G401 (cell line): ENCODE measurements at regions not wholly inside any gene's neighbourhood (a gene's known extent, or its start where the extent isn't known, plus 50 kb on each side); places are given as distances from the start of the nearest gene placed in this dataset.
"Not testable (repeated sequence)": the region's sequence is repeated elsewhere in the genome, so short reads cannot be mapped to it uniquely, and the experiment has no call there.

Source experiments
- DNase-seq: peaks from one replicate; pipeline ENCODE4 v3.0.0-alpha.2; 2015; ENCODE audit warnings: low spot score
- in situ Hi-C: cut with HindIII; loops from 2 replicates; pipeline ENCODE4 v1.10.0; 2016; ENCODE audit warnings: low sequenced_read_pairs, mixed read lengths

DNA sequence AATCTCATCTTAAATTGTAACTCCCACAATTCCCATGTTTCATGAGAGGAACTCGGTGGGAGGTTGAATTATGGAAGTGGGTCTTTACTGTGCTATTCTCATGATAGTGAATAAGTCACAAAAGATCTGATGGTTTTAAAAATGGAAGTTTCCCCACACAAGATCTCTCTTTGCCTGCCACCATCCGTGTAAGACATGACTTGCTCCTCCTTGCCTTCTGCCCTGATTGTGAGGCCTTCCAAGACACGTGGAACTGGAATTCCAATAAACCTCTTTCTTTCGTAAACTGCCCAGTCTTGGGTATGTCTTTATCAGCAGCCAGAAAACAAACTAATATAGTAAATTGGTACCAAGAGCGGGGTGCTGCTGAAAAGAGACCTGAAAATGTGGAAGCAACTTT lies 761.6 kb upstream of the RGS18 start:
- DNase-seq: no peak
- in situ Hi-C loops: no loop called here

GRCh38 chr1:191398551-191398950 lies 759.7 kb upstream of the RGS18 start:
- DNase-seq: no peak
- in situ Hi-C loops: no loop called here

DNA sequence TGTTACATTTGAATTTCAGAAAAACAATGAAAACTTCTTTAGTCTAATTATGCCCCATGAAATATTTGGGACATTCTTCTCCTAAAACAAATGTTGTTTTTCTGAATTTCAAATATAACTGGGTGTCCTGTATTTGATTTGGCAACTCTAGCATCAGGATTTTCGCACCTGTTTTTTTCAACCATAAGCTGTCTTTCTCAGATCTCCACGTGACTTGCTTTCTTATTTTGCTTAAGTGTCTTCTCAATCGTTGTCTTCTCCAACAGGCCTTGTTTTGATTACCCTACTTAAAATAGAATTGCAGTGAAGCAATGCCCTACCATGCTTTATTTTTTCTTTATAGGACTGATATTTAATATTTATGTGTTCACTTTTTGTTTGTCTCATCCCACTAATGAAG lies 752.8 kb upstream of the RGS18 start:
- DNase-seq: no peak
- in situ Hi-C loops: no loop called here

- in situ Hi-C loops: no loop called here
- no peak for DNase-seq
These were observed 743.2 kb upstream of the RGS18 start for GRCh38 chr1:191414981-191415640.

GRCh38 chr1:191419842-191420241 lies 738.4 kb upstream of the RGS18 start:
- in situ Hi-C loops: no loop called here

GRCh38 chr1:191427593-191427992 lies 730.7 kb upstream of the RGS18 start:
- no peak for DNase-seq
- in situ Hi-C loops: no loop called here

More at GRCh38 chr1:191419842-191420241, 738.4 kb upstream of the RGS18 start:
- DNase-seq: no peak

DNA sequence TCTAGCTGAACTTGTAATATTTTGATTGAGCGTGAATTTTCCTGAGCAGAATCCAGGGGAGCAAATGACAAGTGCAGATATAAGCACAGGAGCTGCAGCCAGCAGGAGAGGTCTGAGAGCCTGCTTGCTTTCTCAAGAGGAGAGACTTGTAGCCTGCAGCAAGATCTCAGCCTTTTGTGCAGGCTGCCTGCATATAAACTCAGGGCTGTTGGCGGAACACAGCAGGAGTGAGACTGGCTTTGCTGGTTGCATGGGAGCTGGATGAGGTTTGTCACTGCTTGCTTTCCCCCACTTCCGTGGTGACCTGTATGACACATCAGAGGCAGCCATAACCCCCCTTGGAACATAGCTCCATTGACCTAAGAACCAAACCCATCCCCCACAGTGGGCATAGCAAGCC lies 725.4 kb upstream of the RGS18 start:
- in situ Hi-C loops: no loop called here
- DNase-seq: no peak

GRCh38 chr1:191438979-191439378 lies 719.3 kb upstream of the RGS18 start:
- no peak for DNase-seq
- in situ Hi-C loops: no loop called here

DNA sequence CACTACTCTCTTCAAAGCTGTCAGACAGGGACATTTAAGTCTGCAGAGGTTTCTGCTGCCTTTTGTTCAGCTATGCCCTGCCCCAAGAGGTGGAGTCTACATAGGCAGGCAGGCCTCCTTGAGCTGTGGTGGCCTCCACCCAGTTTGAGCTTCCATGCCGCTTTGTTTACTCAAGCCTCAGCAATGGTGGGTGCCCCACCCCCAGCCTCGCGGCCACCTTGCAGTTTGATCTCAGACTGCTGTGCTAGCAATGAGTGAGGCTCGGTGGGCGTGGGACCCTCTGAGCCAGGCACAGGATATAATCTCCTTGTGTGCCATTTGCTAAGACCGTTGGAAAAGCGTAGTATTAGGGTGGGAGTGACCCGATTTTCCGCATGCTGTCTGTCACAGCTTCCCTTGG lies 710.0 kb upstream of the RGS18 start:
- in situ Hi-C loops: not testable (repeated sequence)

GRCh38 chr1:191452586-191452985 lies 705.7 kb upstream of the RGS18 start:
- DNase-seq: no peak

More for the DNA sequence above, 710.0 kb upstream of the RGS18 start:
- DNase-seq: not testable (repeated sequence)

DNA sequence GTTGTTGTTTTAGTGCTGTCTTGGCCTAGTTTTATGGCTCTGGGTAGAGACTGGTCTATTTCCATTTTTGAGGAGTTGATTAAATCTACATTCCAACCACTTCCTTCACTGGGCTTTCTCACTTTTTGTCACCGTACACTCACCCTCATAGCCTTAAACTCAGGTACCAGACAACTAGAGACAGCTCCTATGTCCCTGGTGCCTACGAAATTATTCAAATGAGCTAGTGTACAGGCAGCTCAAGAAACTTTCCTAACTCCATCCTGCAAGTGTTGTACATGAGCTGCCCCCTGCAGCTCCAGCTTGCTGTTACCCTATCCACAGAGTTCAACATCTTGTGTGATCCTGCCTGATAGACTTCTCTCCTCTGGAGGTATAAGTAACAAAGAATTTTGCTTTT lies 704.8 kb upstream of the RGS18 start:
- no peak for DNase-seq
- in situ Hi-C loops: no loop called here

More at GRCh38 chr1:191452586-191452985, 705.7 kb upstream of the RGS18 start:
- in situ Hi-C loops: no loop called here

DNA sequence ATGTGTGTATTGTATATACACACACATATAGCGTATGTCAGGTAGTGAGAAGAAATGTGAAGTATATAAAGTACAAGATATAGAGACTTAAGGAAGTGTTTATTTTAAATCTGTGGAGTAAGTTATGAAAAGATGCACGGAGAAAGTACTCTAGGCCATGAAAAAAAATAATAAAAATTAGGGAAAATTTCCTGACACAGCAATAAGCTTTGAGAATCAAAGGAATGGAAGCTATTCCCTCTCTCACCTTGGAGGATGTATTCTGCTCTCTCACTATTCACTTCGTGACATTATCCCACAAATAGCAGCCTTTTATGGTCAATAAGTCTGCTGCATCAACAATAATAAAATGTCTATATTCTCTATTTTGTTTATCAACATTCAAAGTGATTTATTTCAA lies 700.4 kb upstream of the RGS18 start:
- DNase-seq: no peak
- in situ Hi-C loops: no loop called here

DNA sequence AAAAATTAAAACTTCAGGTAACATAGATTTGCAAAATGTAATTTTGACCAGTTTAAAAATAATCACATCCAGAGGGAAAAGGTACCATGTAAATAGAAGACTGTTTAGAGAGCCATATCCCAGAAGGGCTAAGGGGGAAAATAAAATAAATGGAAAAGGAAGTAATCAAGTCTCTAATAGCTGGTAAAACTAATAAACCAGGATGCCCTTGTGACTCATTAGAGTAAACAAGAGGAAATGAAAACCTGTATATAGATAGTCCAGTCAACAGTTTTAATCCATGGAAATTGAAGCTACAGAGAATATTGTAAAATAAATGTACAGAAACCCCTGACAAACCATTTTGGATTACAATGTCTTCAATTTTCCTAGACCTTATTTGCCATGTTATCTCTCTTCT lies 698.0 kb upstream of the RGS18 start:
- no peak for DNase-seq
- in situ Hi-C loops: no loop called here

GRCh38 chr1:191483988-191484387 lies 674.3 kb upstream of the RGS18 start:
- no peak for DNase-seq
- in situ Hi-C loops: no loop called here

- in situ Hi-C loops: no loop called here
- no peak for DNase-seq
These were observed 668.0 kb upstream of the RGS18 start for GRCh38 chr1:191490303-191490702.

GRCh38 chr1:191495040-191495439 lies 663.2 kb upstream of the RGS18 start:
- in situ Hi-C loops: no loop called here
- no peak for DNase-seq

- DNase-seq: no peak
- in situ Hi-C loops: no loop called here
These were observed 659.9 kb upstream of the RGS18 start for GRCh38 chr1:191498318-191498717.

- in situ Hi-C loops: no loop called here
- no peak for DNase-seq
These were observed 659.4 kb upstream of the RGS18 start for GRCh38 chr1:191498825-191499224.

GRCh38 chr1:191504999-191505398 lies 653.3 kb upstream of the RGS18 start:
- in situ Hi-C loops: no loop called here
- no peak for DNase-seq

- DNase-seq: no peak
- in situ Hi-C loops: no loop called here
These were observed 650.0 kb upstream of the RGS18 start for GRCh38 chr1:191508239-191508638.

DNA sequence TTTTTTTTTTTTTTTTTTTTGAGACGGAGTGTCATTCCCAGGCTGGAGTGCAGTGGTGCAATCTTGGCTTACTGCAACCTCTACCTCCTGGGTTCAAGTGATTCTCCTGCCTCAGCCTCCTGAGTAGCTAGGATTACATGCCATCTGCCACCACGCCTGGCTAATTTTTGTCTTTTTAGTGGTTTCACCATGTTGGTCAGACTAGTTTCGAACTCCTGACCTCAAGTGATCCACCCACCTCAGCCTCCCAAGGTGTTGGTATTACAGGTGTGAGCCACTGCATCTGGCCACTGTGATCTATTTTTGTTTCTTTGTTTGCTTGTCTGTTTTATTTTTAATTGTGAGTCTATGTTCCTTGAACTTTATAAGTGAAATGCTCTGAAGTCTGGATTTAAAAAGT lies 646.8 kb upstream of the RGS18 start:
- in situ Hi-C loops, DNase-seq: not testable (repeated sequence)

GRCh38 chr1:191517826-191518225 lies 640.4 kb upstream of the RGS18 start:
- no peak for DNase-seq
- in situ Hi-C loops: no loop called here
